GM20431 (cell line): ENCODE measurements at regions not wholly inside any gene's neighbourhood (a gene's known extent, or its start where the extent isn't known, plus 50 kb on each side); places are given as distances from the start of the nearest gene placed in this dataset.
"Not testable (repeated sequence)": the region's sequence is repeated elsewhere in the genome, so short reads cannot be mapped to it uniquely, and the experiment has no call there.

Experiments
- in situ Hi-C: fragments of 300-500 bp; cut with MseI, MboI; formaldehyde crosslinking; loops from one replicate; pipeline ENCODE4 v1.15.0; 2020; ENCODE audit warnings: low sequenced_read_pairs; ENCODE audit not compliant: unreplicated experiment

GRCh38 chr13:61900033-61900432 is 484.4 kb upstream of the PCDH20 start:
- in situ Hi-C loops = no loop called here

DNA sequence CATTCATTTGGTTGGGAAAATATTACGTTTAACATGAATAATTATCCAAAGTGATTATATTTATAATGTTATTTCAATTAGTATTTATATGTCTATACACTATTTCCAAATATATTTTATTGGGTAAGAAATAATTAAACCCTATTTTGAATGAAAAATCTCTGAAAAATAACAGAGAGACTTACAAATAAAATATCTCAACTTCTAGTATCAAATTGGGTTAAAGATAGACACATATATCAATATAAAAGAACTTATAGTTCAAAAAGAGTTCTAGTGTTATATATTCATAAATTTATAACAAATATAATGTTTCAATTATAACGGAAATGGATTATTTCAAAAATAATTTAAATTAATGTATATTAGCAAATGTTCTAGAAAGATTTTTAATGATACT is 482.6 kb upstream of the PCDH20 start:
- in situ Hi-C loops = no loop called here

GRCh38 chr13:61891401-61891800 is 475.8 kb upstream of the PCDH20 start:
- in situ Hi-C loops = no loop called here

DNA sequence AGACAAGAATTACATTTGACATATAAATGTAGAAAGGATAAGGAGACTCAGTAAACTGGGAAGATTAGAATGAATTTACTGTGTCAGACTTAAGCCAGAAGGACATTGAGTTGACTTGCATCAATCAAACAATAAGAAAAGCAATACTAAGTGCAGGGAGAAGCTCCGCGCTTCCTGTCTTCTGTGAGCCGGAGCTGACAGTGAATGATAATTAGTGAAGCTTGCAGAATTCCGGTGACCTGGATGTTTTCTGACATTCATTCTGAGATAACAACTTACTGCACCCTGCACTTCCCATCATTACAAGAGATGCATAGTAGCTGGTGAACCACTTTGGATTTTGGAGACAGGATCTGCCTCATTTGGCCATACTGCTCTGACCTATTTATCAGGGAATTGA is 469.2 kb upstream of the PCDH20 start:
- in situ Hi-C loops = no loop called here

DNA sequence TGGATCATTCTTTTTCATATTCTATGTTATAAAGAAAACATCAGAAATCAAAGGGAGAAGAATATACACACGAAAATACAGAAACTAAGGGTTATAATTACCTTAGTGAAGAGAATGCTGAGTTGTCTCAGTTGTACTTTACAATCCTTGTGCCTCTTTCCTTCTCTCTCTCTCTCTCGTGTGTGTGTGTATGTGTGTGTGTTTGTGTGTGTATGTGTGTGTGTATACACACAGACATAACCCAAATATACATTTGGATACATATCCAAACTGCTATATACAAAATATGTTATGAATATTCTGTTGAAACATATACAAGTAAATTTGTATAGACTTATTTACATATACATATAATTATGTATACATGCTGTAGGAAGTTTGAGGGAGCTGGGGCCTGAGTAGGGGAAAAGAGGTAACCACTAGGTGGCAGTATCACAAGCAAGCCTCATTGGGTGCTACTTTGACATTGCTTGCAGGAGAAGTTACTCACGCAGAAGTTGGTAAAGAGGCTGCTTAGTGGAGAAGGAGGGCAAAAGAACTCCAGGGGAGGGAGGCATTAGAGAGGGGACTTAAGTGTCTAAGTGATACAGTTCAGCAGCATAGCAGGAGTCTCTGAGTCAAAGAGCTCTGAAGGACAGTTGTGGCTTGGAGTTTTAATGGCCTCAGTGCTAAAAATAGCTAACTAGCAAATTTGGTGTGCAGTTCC is 465.1 kb upstream of the PCDH20 start:
- in situ Hi-C loops = no loop called here

DNA sequence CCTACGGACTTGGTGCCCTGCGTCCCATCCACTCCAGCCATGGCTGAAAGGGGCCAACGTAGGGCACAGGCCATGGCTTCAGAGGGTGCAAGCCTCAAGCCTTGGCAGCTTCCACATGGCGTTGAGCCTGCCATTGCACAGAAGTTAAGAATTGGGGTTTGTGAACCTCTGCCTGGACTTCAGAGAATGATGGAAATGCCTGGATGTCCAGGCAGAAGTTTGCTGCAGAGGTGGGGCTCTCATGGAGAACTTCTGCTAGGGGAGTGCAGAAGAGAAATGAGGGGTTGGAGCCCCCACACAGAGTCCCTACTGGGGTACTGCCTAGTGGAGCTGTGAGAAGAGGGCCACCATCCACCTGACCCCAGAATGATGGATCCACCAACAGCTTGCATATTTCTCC is 462.9 kb upstream of the PCDH20 start:
- in situ Hi-C loops = not testable (repeated sequence)

DNA sequence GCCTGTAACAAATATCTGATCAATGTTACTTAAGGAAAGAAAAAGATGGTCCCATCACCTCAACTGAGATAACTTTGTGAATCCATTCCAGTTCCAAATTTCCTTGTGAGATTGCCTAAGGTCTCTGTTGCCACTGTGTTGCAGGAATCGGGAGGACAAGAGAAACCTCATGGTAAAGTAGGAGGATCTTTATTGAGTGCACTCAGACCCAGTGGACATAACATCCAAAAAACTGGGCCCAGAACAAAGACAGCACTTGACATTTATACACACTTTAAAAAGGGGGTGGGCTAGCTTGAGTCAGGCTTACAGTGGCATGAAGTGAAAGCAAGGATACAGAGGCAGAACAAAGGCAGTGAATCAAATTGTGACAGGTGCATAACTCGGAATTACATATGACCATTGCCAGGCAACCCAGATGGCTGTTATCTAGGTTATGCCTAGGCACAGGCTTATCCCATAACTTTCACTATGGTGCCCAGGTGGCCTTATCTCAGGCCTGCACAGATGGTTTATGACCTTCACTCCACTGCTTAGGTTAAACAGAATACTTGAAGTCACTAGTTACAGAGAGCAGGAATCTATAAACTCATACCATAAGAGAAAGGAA is 459.4 kb upstream of the PCDH20 start:
- in situ Hi-C loops = no loop called here

GRCh38 chr13:61873717-61874116 is 458.1 kb upstream of the PCDH20 start:
- in situ Hi-C loops = no loop called here

DNA sequence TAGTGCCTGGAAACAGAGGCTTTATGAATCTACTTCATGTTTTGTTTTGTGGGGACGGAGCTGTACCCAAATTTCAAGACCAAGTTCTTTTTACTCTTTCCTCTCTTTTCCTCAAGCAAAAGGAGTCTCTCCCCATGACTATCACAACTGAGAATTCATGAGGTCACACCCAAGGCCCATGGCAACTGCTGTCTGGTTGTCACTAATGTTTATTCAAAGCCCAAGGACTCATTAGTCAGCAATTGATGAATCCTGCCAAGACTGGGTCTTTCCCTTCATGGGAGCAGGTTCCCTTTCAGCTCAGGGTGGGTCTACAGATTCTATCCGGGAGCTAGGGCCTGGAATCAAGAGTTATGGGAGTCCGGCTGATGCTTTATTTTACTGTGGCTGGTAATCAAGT is 441.5 kb upstream of the PCDH20 start:
- in situ Hi-C loops = no loop called here

DNA sequence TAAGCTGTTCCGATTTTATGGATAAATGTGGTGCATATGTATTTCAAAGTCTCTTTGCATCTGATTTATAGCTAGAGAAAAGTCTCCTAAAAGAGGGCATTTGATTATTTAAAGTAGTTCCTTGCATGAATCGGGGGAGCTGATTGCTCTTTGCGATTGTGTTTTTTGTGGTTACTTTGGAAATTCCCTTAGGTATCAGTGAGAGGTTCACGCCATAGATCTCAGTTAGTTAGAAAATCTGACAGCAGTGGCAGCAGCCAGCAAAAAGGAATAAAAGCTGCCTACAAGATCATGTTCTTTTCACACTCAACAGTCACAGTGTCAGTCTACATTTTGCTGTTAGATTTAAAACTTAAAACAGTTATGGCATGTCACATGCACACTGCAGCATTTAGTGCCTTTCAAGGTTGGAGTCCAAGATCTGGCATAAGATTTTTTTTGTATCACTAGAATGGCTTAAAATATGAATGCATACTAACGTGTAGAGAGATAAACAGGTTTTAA is 436.5 kb upstream of the PCDH20 start:
- in situ Hi-C loops = no loop called here

GRCh38 chr13:61850794-61851193 is 435.1 kb upstream of the PCDH20 start:
- in situ Hi-C loops = no loop called here

GRCh38 chr13:61838568-61838967 is 422.9 kb upstream of the PCDH20 start:
- in situ Hi-C loops = no loop called here

DNA sequence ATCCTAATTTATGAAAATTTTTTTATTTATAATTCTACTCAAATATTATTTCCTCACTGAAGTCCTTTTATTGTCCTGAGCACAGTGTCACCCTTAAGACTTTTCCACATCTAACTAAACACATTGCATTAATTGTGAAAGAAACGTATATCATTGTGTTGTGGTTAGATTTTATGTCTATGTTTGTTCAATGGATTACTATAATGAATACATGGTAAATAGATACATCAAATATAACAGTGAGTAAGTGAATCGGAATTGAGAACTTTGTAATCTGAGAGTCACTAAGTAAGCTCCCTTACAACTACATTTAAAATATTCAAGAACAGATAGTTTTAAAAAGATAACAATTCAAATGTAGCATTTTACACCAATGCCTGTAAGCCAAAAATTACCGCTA is 417.6 kb upstream of the PCDH20 start:
- in situ Hi-C loops = no loop called here

DNA sequence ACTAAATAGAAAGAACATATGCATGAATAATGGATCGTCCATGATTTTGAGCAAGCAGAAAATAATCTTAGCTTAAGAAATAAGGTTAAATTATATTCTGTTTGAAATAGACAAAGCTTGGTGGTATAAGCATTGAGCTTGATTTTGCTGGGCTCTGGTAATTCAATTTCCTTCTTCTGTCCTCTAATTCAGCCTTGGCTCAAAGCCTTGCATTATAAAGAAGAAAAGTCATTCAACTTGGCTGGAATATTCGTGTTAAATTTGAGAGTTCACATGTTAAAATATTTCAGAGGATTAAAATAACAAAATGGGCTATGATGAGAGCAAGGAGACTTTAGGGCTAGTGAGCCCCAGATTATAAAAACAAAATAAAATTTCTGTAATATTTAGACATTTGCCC is 415.4 kb upstream of the PCDH20 start:
- in situ Hi-C loops = no loop called here

GRCh38 chr13:61830475-61830874 is 414.8 kb upstream of the PCDH20 start:
- in situ Hi-C loops = no loop called here

- in situ Hi-C loops = no loop called here
Observed at GRCh38 chr13:61824168-61824567, 408.5 kb upstream of the PCDH20 start.

DNA sequence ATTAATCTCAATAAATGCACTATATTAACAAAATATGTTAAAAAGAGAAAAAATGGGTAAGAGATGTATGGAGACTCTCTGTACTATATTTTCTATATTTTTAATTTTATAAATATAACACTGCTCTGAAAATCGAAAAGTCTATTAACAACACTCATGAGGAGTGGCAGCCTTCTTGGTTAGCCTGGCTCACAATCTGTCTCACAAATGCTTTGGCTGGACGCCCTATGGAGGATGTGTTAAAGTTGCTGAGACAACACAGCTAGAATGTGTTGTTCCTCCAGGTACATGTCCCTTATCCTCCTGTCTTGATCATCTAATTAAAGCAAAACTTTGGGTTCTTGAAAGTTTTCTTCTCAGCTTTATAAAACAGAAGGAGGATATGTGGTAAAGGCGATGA is 396.6 kb upstream of the PCDH20 start:
- in situ Hi-C loops = no loop called here

- in situ Hi-C loops = no loop called here
Observed at GRCh38 chr13:61810065-61810464, 394.4 kb upstream of the PCDH20 start.

DNA sequence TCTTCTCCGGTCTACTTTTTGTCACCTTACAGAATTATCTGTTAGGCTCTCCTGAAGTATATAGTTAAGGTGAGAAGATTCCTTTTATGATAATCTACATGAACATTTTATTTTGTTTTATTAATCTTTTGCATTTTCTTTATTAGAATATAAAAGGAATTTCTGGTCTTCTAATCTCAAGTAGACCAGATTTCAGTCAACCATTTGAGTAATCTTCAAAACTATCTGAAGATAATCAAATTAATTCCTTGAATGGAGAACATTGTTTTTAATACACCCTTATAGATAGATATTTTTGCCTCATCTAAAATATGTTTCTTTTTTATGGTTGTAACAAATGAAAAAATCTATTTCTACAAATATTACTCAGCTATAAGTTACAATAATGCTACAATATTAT is 381.7 kb upstream of the PCDH20 start:
- in situ Hi-C loops = no loop called here

DNA sequence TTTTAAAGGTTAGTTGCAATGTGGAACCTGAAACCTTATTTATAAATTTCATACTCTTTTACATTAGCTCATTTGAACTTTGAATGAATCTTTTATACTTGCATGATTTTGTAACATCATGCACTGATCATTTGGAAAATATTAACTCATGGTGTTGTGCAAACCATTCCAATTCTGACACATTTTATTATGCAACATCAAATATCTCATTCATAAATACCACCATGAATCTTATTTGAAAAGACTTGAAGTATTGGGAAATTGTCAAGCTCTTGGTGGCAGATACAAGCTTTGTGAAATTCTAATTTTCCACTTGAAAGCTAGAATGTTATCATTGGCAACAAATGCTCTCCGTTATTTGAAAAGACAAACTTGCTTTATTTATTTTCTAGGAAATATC is 379.9 kb upstream of the PCDH20 start:
- in situ Hi-C loops = no loop called here

GRCh38 chr13:61779456-61779855 is 363.8 kb upstream of the PCDH20 start:
- in situ Hi-C loops = no loop called here

DNA sequence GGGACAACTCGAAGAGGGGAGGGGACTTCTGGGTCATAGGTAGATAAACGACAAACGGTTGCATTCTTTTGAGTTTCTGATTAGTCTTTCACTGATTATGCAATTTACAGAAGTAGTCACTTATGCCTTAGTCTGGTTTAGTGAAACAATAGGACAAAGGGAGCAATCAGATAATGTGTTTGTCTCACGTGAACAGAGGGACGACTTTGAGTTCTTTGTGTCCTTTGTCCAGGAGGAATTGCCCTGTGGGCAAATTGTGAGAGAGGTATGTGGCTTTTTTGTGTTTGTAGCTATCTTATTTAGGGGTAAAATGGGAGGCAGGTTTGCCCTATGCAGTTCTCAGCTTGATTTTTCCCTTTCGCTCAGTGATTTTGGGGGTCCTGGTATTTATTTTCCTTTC is 362.9 kb upstream of the PCDH20 start:
- in situ Hi-C loops = no loop called here
